HG03520 (cell line): ENCODE measurements at regions not wholly inside any gene's neighbourhood (a gene's known extent, or its start where the extent isn't known, plus 50 kb on each side); places are given as distances from the start of the nearest gene placed in this dataset.
A peak's percentile ranks its signal among the peaks of the same experiment; 100 is the strongest.
"Not testable (repeated sequence)": the region's sequence is repeated elsewhere in the genome, so short reads cannot be mapped to it uniquely, and the experiment has no call there.

Experiments
- ATAC-seq: cut with Tn5 transposase; IDR thresholded peaks from one replicate; pipeline ENCODE4 v1.9.1; 2021; ENCODE audit warnings: mild to moderate bottlenecking, moderate library complexity; ENCODE audit not compliant: unreplicated experiment

DNA sequence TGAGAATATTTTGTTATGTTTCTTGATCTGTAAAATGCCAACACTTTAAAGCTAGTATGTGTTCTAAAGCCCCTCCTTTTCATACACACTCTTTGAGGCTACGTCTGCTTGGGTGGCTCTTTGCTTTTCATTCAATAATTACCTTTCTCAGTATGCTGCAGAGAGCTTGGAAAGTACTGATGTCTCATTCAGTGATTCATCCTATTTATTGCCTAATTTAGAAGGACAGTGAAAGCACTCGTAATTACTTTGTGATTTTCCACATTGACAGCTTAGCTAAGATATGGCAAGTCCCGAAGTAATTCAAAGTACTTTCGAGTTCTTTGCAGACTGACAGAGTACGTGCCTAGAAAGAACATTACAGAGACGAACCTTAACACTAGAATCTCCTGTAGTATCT, 57.2 kb downstream of the BMP15 start:
- no peak for ATAC-seq

DNA sequence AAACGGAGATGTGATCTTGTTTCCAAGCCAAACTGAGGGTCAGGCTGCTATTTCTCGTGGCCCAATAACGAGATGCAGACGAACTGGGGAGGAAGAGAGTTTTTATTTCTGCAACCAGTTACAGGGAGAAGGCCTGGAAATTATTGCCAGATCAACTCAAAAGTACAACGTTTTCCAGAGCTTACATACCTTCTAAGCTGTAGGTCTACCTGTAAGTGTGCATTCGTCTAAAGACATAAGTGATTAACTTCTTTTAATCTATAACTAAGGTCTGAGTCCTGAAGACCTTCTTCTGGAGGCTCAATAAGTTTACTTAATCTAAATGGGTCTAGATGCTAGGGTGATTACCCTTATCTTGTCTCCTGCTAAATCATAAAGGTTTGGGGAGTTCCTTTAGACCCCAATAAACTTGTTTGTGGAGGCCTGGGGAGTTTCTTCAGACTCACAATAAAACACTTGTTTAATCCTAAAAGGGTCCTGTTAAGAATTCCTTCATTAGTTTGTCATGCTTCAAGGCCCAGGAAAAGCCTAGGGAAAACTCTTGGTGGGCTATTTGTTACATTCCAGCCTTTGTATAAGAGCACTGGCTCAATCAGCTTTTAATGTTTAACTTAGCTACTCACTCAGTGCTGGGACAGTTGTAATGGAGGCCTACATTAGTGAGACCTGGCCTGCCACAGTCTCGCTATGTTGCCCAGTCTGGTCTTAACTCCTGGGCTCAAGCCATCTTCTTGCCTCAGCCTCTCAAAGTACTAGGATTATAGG, 58.5 kb downstream of the BMP15 start:
- ATAC-seq, result not testable (repeated sequence)

DNA sequence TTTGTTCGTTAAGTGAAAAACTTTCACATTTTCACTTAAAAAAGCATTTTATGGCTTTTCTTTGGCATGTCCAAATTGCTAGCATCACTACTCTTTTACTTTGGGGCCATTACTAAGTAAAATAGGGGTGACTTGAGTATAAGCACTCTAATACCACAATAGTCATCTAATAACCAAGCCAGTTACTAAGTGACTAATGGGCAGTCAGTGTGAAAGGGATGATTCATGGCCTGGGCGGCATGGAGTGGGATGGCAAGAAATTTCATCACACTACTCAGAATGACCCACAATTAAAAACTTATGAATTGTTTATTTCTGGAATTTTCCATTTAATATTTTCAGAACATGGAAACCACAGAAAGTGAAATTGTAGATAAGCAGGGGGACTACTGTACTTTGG, 60.9 kb downstream of the BMP15 start:
- no peak for ATAC-seq

DNA sequence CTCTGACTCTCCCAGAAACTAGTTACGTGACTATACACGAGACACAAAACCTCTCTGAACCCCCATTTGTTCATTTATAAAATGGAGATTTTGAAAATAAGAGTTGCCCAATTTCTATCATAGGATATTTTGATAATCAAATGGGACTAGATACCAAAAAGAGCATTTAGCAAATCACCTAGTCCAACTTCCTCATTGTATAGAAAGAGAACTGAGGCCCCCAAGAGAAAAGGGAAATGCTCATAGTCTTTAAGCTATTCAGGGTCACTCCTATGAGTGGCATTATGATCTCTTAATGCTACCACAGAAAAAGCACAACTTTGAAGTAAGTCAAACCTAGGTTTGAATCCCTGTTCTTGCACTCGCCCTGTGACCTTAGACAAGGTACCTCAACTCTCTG, 62.7 kb downstream of the BMP15 start:
- ATAC-seq, result no peak

DNA sequence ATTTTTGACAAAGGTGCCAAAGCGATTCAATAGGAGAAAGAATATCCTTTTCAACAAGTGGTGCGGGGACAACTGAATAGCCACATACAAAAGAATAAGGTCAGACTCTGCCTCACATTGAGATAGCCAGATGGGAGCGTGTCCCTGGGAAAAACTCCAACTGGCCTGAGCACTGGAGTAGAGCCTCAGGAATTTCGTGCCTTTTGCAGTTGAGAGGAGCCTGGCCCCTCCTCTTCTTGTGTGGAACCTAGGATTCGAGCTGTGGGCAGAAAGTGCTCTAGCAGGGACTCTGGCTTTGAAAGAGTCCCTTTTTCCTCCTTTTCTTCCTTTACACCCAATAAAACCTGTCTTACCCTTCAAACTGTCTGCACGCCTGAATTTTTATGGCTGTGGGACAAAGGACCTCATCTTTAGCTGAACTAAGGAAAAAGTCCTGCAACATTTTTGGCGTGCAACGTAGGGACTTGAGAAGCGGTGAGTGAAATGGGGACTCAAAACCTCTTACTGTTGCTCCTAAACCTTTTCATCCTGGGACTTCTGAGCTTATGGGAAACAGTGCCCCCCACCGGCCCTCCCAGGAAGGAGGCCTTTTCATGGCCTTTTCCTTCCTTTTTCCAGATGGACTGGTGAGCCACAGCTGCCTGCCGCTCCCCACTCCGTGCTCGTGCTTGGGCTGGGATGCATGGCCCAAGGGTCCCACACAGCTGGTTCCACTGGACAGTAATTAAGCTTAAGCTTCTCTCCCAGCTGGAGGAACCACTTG, 68.6 kb downstream of the BMP15 start:
- no peak for ATAC-seq

DNA sequence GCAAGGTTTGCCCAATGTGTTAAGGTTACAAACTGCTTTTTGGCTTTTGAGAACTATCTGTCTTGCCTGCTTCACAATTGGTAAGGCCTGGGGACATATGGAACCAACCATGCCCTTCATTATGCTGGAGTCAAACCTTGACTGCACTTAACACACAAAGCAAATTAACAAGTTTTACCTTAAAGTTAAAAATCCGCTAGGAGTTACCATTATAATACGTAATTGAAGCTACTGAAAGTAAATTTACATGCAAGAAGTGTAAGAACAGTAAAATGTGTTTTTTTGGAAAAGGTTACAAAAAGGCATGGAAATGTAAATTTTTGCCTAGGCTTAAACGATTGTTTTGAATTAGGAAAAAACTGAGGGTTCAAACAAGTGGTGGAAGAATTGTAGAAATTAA, 69.7 kb downstream of the BMP15 start:
- no peak for ATAC-seq

DNA sequence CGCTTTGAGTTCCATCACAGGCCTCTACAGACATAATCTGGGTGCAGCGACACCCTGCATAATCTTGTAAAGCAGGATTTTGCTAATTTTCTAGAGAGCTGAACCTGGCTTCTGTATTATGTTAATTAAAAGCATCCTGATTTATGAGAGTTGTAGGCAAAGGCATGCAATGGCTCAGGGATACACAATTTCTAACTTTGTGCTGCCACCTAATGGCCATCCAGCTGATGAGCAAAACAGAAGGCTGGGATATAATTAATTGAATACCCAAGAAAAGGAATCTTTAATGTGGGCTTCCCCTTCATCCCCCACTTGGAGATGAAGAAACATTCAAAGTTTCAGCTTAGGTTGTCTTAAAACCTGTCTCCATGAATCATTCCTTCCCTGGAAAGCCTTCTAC, 78.1 kb downstream of the BMP15 start:
- ATAC-seq, result no peak

DNA sequence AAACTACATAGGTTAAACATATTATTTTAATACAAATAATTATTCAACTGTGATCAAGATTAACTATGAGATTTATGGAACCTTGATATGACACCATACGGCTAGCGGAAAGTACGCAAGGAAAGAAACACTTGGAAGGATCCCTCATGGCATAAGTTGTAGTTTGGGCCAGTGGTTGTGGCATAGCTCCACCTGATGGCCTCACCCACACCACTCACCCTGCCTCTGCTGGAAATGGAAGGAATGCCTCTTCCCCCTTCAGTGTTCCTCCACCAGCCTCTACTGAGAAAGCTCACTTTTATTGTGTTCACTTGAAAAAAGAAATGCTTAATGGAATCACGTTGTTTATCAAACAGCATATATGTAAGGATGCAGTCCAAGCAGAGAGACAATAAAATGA, 86.4 kb downstream of the BMP15 start:
- no peak for ATAC-seq

DNA sequence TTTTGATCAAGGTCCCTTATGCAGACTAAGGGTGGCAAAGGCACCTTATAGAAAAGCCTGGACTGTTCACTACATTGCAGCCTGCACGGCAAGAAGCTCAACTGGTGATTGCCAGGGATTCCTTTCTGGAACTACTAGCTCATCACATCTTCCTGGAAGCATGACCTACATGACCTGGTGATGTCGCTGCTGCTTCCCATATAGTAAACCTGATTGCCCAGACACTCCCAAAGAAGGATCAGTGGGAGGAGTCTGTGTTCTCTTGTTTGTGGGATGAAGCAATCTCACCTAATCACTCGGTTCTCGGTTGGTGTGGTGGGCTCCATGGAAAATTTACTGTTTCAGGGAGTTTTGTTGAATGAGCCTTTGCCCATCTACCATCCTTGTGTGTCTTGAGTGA, 89.8 kb downstream of the BMP15 start:
- not testable (repeated sequence) for ATAC-seq

DNA sequence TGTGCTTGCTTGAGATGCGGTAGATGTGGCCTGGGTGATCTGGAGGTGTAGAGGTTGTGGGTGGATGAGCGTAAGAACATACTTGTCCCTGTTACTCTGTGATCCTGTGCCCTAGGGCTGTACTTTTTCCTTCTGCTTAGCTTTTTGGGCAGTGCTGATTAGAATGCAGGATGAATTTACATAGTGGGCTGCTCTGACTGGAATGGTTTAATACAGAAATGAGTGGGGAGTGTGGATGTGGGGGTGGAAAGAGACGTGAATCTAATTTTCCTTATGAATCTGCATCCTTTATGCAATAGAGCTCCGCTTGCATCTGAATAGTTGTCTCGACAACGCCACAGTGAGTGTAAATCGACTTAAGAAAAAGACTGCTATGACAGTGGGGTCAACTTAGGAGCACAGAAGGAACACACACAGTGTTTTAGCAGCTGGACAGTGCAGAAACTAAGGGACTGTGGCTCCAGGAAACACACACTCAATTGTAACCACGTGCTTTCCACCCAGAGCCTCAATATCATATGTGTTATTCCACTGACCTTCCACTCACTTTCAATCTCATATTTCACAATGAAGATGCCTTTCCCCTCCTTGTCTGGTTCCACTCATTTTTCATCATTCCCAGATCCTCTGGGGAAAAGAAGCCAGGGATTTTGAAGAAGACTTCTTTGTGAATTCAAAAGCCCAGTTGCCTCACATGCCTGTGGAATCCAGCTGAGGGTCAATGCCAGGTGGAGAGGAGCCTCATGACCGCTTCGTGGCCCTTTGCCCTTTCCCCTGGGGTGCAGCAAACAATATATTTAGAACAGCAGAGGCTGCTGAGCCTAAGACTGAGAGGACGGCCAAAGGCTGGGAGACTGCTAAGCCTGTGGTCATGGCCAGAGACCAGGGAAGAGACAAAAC, 91.4 kb downstream of the BMP15 start:
- not testable (repeated sequence) for ATAC-seq

DNA sequence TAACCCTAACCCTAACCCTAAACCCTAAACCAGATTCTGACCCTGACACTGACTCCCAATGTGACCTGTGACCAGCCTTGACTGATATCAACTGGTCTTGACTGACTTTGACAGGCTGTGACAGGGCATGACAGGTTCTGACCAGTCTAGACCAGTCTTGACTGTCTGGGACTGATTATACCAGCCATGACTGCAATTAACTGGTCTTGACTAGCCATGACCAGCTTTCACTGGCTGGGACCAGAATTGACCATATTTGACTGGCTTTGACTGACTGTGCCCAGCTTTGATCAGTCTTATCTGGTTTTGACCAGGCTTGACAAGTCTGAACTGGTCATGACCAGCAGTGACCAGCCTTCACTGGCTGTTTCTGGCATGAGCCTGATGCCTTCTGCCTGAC, 95.5 kb downstream of the BMP15 start:
- no peak for ATAC-seq

DNA sequence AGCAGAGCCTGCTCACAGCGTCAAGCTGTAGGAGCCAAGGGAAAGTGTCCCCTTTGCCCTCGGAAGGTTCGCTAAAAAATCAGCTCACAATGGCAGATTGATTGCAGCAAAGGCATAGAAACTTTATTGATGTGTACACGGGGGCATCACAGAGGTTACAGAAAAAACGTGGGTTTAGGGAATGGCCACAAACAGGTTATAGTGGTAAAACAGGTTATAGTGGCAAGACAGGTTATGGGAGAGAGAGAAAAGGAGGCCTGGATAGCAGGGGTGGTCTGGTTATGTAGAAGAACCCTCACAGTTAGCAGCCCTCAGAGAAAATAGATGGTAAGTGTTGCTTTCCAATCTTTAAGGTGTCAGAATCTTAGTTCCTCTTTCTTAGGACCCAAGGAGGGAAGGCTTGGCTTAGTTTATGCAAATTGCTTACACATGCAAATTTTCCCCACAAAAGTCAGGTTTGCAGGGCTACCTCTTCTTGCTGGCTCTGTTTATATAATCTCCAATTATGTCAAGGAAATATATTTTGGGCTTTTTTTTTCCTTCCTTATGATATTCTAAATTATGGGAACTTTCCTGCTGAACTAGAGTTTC, 113.7 kb downstream of the BMP15 start:
- peak; percentile 88 for ATAC-seq

DNA sequence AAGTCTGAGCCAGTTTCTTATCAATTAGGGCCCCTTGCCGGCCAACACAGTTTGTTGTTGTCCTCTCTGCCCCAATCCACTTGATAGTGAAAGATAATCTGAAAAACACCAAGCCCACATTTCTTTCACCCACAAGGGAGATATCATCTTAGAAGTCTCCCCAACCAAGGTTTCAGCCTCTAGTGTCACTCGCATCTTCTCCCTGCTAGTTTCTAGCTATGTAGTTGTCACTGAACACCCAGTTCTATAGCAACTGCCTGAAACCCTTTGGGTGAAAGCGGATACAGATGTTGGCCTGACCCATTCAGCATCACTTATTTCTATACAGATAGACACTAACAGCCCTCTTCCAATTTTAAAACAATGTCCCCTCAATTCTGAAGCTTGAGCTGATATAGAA, 116.3 kb downstream of the BMP15 start:
- no peak for ATAC-seq

DNA sequence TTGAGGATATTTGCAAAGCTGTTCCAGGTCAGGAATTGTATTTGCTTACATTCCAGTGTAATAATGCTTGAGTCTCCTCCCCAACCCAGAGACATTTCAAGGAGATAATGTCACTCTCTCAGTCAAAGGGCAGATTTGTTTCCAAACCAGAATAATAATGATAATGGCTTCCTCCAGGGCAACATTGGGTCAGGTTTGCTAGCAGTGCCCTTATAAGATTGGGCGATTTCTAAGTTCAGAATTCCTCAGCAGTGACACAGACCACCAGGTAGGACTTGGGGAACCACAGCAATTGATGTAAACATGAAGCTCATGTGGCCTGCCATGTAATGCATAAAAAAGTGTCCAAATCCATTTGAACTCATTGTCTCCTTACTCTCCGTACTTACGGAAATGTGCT, 125.2 kb downstream of the BMP15 start:
- ATAC-seq, result no peak

DNA sequence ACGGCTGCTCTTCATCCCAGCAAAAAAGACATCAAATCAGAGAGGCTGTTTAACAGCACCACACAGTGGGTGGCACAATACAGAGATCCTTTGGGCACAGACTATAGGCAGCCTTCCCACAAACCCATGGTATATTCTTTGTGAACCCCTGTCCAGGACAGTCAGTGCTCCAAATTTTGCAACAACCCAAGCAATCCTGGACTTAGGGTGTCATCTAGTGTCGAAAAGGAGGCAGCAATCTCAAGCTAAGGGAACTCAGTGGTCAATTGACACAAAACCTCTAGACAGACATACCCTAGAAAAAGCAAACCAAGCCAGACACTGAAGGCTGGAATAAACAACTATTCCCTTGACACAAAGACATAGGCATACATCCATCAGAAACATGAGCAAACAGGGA, 137.4 kb downstream of the BMP15 start:
- no peak for ATAC-seq

DNA sequence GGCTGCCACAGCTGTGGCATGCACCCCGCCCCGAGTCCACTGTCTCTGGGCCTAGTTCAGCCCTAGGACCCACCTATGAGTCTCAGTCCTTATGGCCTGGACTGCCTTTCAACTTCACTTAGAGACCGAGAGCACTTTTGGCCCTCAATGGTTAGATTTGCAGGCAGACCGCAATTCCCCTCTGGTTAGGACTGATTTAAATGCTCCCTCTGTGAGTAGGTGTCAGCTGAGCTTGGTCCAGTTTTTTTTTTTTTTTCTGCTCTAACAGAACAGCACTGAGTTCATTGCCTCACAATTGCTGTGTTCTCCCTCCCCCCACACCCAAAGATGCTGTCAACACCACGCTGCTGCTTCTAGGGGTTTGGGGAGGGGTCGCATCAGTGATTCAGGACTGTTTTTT, 143.2 kb downstream of the BMP15 start:
- no peak for ATAC-seq

DNA sequence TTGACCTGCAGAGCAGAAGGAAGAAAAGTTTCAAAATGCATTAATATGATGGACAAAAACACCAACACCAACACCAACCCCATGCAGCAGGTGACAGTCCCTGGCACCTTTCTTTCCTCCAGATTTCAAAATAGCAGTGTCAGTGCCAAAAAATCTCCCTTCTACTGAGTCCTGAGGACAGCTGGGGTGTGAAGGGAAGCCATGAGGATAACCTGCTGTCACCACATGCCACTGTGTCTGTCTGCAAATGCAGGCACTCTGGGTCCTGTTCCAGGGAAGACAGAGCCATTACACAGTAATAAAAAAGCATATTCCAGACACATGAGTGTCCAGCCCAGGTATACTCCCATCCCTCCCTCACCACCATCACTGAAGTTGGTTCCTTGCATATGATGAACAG, 187.5 kb downstream of the BMP15 start:
- ATAC-seq, result no peak

DNA sequence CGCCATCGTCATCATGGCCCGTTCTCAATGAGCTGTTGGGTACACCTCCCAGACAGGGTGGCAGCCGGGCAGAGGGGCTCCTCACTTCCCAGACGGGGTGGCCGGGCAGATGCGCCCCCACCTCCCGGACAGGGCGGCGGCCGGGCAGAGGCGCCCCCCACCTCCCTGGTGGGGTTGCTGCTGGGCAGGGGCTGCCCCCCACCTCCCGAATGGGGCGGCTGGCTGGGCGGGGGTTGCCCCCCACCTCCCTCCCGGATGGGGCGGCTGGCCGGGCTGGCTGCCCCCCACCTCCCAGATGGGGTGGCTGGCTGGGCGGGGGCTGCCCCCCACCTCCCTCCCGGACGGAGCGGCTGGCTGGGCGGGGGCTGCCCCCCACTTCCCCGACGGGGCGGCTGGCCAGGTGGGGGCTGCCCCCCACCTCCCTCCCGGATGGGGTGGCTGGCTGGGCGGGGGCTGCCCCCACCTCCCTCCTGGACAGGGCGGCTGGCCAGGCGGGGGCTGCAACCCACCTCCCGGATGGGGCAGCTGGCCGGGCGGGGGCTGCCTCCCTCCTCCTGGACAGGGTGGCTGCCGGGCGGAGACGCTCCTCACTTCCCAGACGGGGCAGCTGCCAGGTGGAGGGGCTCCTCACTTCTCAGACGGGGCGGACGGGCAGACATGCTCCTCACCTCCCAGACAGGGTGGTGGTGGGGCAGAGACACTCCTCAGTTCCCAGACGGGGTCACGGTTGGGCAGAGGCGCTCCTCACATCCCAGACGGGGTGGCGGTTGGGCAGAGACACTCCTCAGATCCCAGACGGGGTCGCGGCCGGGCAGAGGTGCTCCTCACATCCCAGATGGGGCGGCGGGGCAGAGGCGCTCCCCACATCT, 208.8 kb downstream of the BMP15 start:
- not testable (repeated sequence) for ATAC-seq

DNA sequence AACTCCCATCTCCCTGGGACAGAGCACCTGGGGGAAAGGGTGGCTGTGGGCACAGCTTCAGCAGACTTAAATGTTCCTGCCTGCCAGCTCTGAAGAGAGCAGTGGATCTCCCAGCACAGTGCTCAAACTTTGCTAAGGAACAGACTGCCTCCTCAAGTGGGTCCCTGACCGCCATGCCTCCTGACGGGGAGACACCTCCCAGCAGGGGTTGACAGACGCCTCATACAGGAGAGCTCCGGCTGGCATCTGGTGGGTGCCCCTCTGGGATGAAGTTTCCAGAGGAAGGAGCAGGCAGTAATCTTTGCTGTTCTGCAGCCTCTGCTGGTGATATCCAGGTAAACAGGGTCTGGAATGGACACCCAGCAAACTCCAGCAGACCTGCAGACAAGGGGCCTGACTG, 206.9 kb upstream of the NUDT10 start:
- not testable (repeated sequence) for ATAC-seq

DNA sequence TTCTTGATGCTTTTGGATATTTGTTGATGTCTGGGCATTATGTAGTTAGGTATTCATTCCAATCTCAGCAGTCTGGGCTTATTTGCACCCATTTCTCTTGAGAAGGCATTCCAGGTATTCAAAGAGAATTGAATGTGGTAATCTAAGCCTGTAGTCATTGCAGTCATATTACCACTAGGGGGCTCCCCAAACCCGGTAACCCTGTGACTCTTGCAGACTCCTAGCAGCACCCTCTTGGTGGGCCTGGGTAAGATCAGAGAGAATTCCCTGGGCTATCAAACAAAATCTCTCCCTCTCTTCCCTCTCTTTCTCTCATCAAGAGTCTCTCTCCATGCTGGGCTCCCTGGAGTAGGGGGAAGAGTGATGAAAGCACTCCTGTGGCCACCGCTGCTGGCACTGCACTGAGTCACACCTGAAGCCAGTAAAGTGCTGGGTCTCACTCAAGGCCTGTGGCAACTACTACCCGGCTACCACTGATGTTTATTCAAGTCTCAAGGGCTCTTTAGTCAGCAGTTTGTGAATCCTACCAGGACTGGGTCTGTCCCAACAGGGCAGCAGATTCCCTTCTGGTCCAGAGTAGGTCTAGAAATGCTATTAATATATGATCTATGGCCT, 187.7 kb upstream of the NUDT10 start:
- peak; percentile 81 for ATAC-seq
